ENCODE measurements at regions not wholly inside any gene's neighbourhood (a gene's known extent, or its start where the extent isn't known, plus 50 kb on each side); places are given as distances from the start of the nearest gene placed in this dataset.

DNA sequence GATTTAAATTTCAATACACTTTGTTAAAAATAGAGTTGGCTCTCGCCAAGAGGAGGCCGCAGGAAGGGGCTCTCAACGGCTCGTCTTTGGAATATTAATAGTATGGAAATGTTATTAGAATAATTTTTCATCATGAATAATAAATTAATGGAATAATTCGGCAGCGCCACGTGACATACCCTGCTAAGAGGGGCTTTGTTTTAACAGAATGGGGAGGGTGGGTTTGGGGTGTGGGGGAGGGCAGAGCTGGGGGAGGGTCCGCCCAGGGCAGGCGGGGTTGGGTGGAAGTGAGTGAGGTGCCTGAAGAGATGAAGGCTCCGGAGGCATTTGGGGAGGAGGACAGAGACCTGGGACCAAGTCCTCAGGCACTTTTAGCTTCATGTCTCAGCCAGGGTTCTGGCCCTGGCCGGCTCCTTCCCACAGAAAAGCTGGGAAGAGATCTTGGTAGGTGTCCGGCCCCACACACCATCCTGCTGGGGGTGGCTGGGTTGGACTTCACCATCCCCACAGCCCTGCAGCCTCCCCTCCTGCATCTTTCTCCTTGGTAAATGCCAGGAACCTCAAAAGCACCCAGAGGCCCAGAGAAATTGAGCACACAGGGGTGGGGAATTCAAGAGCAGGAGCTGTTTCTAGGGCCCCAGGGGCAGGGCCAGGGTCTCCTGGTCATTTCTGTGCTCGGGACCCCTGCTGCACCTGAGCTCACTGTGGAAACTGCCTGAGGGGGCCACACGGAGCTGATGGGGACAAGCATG is 93.6 kb upstream of the BHLHE23 start:
- Mint-ChIP-seq H3K4me3 (no peak overlapping the region), H3K9me3 (no peaks in the 10 kb centered on the region), H3K27ac (no peak overlapping the region), H3K27me3 (no peaks in the 10 kb centered on the region), H3K36me3 (peaks cover 3% of the 10 kb centered on the region), H3K4me1 (peaks cover 5% of the 10 kb centered on the region)
- DNase-seq: no peak

DNA sequence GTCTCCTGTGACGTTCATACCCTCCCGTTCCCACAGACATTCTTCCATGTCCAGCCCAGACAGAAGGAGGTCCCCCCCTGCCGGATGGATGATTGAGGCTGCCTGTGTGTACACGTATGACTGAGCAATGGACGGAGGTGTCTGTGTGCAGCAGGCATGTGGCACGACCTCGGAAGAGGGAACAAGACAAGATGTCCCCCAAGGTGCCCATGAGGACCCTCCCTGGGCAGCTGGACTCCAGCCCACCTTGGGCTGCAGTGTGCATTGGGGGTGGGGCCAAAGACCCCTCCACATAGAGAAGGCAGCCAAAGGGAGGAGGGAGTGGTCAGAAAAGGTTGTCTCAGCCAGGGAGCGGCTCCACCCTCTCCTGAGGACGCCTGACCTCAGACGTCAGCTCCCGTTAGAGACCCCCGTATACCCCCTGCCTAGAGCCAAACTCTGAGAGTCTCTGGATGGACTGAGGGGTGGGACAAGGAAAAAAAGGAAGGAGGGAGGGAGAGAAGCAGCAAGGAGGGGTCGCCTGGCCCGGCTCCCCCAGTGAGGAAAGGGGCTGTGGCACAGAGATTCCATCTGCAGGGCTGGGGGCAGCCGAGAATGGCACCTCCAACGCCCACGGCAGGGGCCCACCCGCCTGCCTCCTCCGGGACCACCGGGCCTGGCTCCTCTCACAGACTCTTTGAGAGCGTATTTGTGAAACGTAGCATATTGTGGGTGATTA is 92.9 kb upstream of the BHLHE23 start:
- H3K27me3 Mint-ChIP-seq: peaks cover 2% of the 10 kb centered on the region
- DNase-seq: no peak
- no peaks in the 10 kb centered on the region for H3K9me3 Mint-ChIP-seq
- no peak overlapping the region for H3K27ac Mint-ChIP-seq
- H3K4me3 Mint-ChIP-seq: no peak overlapping the region
- H3K36me3 Mint-ChIP-seq: peaks cover 3% of the 10 kb centered on the region
- H3K4me1 Mint-ChIP-seq: peaks cover 5% of the 10 kb centered on the region

DNA sequence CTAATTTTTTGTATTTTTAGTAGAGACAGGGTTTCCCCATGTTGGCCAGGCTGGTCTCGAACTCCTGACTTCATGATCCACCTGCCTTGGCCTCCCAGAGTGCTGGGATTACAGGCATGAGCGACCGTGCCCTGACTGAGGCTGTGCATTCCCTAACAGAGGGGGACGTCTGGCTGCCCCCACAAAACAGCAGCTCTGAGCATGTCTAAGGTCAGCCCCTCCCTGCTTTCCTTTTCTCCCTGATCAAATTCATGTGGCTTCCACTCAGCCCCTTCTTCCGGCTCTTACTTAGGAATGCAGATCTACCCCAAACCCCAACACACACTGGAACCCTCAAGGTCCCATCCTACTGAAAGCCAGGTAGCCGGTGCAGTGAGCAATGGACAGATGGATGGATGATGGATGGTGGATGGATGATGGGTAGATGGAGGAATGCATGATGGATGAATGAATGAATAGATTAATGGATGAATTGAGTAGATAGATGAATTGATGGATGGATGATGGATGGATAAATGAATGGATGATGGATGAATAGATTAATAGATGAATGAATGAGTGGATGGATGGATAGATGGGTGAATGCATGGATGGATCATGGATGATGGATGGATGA is 91.5 kb upstream of the BHLHE23 start:
- Mint-ChIP-seq H3K9me3 (no peaks in the 10 kb centered on the region), H3K4me3 (no peak overlapping the region), H3K4me1 (peaks cover 5% of the 10 kb centered on the region), H3K27ac (no peak overlapping the region), H3K36me3 (peaks cover 3% of the 10 kb centered on the region), H3K27me3 (peaks cover 4% of the 10 kb centered on the region)
- DNase-seq: no peak

DNA sequence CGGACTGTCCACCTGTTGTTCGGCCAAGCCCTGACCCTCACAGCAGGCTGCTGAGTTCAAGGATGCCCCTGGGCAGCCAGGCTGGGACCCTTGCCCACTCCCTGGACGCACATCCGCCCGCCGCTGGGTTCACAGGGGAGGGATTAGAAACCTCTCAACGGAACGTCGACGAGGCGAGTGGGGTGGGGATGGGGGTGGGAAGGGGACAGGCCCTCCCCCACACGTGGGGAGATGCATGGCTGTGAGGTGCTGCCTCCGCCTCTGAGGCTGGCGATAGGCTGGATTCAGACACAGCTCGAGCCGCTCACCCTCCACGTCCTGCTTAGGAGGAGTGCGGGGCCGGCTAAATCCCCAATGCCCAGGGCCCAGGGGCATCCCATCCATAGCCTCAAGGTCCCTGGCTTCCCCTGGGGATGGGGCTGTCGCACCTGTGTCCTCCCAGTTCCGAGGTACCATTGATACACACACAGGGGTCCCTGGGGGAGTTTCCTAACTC is 90.6 kb upstream of the BHLHE23 start:
- no peak for DNase-seq
- Mint-ChIP-seq H3K36me3 (peaks cover 1% of the 10 kb centered on the region), H3K27me3 (peaks cover 4% of the 10 kb centered on the region)

DNA sequence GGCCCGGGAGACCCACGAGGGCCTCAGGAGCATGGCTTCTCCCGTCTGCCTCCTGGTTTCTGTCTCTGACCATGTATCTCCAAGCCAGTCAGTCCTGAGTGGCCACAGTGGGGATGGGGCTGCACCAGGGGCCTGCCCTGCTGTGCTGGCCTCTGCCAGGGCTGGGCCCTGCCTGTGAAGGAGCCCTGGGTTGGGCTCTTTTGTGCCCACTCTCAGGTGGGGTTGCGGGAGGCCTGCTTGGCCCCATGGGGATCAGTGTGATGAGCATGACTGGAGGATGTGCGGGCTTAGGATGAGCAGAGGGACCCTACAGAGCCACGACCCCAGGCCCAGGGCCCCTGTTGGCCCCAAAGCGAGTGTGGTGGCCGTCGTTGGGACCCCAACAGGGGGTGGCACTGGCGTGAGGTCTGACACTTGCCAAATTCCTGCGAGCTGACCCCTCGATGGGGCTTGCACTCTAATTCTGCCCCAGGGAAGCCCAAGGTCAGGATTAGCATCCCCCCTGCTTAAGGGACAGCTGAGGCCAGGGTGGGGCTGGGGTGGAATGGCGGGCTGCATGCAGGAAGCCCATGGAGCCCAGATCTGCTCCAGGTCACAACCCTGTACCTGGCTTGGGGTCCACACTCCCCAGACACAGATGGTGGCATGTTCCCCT is 90.0 kb upstream of the BHLHE23 start:
- DNase-seq: no peak
- H3K27me3 Mint-ChIP-seq: peaks cover 4% of the 10 kb centered on the region
- H3K4me1 Mint-ChIP-seq: peaks cover 2% of the 10 kb centered on the region
- H3K9me3 Mint-ChIP-seq: no peaks in the 10 kb centered on the region
- no peak overlapping the region for H3K27ac Mint-ChIP-seq
- H3K4me3 Mint-ChIP-seq: no peak overlapping the region
- peaks cover 1% of the 10 kb centered on the region for H3K36me3 Mint-ChIP-seq

More for the DNA sequence above, 90.6 kb upstream of the BHLHE23 start:
- Mint-ChIP-seq H3K9me3 (no peaks in the 10 kb centered on the region), H3K27ac (no peak overlapping the region), H3K4me3 (no peak overlapping the region), H3K4me1 (peaks cover 2% of the 10 kb centered on the region)

DNA sequence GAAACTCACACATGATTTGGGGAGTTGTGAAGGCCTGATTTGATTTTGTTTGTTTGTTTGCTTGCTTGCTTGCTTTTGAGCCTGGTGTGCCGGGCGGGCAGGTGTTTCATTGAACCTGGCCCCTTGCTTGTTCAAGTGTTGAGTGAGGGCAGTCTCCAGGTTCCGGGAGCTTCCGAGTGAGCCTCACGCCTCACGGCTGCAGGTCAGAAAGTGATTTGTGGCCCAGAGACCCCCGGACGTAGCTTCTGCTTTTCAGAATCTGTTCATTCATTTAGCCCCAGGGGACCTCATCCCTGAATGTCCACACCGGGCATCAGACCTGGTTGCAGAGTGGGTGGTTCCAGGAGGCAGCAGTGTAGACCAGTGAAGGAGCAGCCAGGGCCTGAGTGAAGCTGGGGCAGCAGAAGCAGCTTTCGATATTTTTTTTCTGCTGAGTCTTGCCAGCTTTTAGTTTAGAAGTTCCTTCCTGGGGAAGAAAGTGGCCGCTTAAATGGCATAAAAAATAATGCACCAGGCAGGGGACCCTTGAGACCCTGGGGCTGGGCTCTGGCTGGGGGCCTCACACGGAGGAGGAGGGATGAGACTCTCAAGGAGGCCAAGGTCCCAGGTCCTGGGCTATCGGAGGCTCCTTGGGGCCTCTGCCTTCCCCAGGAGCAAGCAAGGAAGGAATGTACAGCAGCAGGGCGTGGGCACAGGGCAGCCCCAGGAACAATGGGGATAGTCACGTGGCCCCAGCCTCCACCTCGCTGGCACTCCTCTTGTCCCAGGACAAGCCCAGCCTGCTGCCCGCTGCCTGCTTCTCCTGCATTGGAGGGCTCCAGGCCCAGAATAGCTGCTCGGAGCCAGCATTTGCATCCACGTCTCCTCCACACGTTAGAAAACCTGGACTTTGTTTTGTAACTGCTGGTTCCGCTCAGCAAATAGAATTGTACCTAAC is 89.2 kb upstream of the BHLHE23 start:
- no peaks in the 10 kb centered on the region for H3K4me1 Mint-ChIP-seq
- no peak overlapping the region for H3K4me3 Mint-ChIP-seq
- DNase-seq: no peak
- H3K9me3 Mint-ChIP-seq: no peaks in the 10 kb centered on the region
- no peak overlapping the region for H3K27ac Mint-ChIP-seq
- H3K27me3 Mint-ChIP-seq: peaks cover 4% of the 10 kb centered on the region
- no peaks in the 10 kb centered on the region for H3K36me3 Mint-ChIP-seq

DNA sequence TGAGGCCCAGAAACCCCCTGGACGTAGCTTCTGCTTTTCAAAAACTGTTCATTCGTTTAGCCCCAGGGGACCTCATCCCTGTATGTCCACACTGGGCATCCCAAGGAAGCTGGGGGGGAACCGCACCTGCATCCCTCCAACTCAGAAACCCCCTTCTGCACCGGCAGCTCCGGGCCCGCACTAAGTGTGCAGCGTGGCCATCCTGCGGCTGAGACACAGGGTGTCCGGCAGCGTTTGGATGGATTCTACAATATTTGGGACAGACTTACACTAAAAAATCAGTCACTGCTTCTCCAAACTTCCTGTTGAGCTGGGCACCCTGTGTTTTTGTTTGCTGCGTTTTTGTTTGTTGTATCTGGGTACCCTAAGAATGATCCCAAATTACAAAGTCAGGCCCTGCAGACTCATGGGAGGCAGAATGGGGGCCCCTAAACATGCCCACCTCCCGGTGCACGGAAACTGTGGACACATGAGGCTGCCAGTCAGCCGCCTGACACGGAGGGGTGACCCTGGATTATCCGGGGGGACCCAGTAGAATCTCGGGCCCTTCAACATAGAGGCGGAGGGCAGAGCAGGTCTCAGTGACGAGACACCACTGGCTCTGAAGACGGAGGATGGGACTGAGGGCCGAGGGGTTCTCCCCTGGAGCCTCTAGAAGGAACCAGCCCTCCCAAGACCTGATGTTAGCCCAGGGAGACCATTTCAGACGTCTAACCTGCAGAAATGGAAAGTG is 88.2 kb upstream of the BHLHE23 start:
- no peak overlapping the region for H3K4me3 Mint-ChIP-seq

DNA sequence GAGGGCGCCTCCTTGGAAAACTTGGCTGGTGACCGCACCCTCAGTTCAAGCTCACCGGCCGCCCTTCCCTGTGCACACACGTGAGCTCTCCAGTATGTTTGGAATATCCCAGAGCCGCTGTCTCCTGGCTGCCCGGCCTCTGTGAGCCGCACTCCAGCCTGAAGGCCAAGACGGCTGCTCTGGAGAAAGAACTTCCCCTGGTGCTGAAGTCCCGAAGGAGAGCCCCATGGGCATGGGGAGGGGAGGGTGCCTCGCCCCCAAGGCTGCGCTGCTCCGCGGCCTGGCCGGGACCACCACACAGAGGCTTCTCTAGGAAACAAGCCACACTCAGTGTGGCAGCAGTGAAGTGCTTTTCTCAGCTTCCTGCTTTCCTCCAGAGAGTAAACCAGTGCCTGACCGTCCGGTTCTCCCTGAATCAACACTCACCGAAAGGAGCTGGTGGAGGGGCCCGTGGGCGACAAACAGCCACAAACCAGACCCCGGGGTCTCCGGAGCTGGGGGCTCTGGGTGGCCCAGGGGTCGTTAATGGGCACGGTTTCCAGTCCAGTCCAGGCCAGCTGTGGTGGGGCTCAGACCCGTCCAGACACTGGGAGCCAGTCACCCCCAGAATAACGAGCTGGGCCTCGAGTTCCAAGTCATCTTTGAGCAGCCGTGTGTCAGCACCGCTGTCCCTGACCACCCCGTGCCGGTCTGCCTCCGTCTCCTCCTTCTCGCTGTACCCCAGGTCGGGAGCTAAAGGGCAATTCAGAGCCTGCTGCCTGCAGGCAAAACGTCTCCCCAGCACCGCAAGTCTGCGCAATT is 87.4 kb upstream of the BHLHE23 start:
- DNase-seq: no peak
- Mint-ChIP-seq H3K4me3 (no peak overlapping the region), H3K9me3 (no peaks in the 10 kb centered on the region), H3K36me3 (no peaks in the 10 kb centered on the region), H3K4me1 (no peaks in the 10 kb centered on the region), H3K27me3 (peaks cover 4% of the 10 kb centered on the region), H3K27ac (no peak overlapping the region)

More for the DNA sequence above, 88.2 kb upstream of the BHLHE23 start:
- H3K27me3 Mint-ChIP-seq: peaks cover 4% of the 10 kb centered on the region
- H3K27ac Mint-ChIP-seq: no peak overlapping the region
- no peak for DNase-seq
- no peaks in the 10 kb centered on the region for H3K36me3 Mint-ChIP-seq
- no peaks in the 10 kb centered on the region for H3K9me3 Mint-ChIP-seq
- H3K4me1 Mint-ChIP-seq: no peaks in the 10 kb centered on the region

DNA sequence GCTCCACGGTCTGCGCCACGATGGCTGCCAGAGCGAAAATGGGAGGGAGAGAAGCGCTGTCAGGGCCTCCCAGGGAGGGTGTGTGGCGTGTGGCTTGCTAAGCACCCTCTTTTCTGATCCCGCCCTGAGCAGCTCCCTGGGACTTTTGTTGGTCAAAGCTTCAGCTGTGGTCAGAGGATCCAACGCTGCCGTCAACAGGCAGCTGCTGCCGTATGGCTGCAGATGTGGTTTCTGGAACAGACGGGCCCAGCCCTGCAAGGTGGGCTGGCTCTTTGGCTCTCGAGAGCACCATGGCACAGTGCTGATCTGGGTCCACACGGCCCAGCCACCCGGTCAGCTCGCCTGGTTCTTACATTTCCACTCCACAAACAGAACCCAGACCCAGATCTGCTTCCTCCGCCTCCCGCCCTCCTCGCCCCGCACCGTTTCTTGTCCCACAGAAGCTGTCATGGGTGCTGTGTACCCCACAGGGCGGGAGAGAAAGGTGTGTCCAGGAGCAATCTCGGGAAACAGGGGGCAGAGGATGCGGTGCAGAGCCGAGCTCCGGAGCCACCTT is 86.0 kb upstream of the BHLHE23 start:
- no peaks in the 10 kb centered on the region for H3K36me3 Mint-ChIP-seq

DNA sequence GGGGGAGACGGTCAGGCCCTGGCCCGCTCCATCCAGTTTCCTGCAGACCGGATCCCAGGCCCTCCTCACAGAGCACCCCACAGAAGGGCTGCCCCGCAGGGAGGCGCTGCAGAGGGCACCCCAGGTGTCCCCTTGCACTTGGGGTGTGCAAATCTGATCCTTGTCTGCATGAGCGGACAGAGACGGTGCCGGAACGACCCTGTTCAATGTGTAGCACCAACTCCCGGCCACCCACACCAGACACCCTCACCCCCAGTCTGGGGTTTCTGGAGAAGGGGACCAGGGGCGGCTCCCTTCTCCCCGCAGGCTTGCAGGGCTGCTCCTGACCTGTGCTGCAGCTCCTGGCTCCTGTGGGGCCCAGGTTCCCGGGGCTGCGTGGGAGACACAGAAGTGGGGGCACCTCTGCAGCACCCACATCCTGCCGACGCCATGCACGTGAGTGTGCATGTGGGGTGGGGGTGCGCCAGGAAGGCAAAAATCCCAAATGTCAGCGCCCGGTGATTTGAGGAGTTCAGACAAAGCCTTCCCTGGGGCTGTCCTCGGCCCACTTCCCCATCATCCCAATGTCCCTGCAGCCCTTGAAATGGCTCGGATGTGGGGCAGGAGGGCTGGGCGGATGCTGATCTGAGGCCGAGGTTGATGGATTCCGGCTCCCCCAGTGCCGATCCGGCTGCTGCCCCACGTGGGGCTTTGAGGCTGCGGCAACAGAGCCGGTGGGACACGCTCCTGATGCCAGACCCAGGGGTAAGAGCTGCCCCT is 85.3 kb upstream of the BHLHE23 start:
- no peak for DNase-seq
- H3K36me3 Mint-ChIP-seq: no peaks in the 10 kb centered on the region
- H3K27me3 Mint-ChIP-seq: peaks cover 9% of the 10 kb centered on the region
- no peak overlapping the region for H3K4me3 Mint-ChIP-seq
- no peaks in the 10 kb centered on the region for H3K4me1 Mint-ChIP-seq
- H3K27ac Mint-ChIP-seq: no peak overlapping the region
- H3K9me3 Mint-ChIP-seq: no peaks in the 10 kb centered on the region

More for the DNA sequence above, 86.0 kb upstream of the BHLHE23 start:
- Mint-ChIP-seq H3K9me3 (no peaks in the 10 kb centered on the region), H3K4me1 (no peaks in the 10 kb centered on the region), H3K27me3 (peaks cover 4% of the 10 kb centered on the region), H3K27ac (no peak overlapping the region), H3K4me3 (no peak overlapping the region)
- no peak for DNase-seq

DNA sequence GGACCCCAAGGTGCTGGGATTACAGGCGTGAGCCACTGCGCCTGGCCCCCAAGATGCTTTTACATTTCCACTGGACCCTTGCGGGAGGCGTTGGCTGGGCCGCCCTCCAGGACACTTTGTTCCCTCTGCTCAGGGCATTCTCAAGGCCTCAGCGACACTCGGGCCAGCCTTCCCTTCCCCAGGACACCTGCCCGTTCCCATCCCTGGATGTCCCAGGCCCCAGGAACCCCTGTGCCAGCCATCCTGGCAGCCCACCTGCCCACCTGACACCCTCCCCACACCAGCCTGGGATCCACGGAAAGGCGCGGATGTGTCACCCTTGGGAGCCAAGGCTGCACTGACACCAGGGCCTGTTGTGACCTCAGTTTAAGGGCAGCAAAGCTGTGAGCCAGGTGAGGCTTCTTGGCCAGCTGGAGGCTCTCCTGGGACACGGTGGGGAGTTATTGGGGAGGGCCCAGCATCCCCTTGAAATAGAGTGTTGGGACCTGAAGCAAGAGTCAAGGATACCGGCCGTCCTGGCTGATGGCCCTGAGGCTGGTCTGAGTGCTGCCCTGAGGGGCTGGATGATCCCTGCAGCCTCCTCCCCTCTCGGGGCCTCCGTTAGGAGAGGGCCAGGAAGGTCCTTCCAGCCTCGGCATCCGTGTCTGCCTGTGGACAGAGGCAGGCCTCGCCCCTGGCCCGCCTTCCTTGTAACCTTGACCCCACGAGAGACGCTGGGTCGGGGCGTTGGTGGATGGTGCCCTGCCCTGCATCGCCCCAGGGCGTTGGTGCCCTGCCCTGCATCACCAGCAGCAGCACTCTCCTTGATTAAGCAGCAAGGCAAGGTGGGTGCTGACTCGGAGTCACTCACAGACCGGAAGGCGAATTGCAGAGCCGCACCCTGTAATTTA is 84.2 kb upstream of the BHLHE23 start:
- no peak overlapping the region for H3K27ac Mint-ChIP-seq

More for the DNA sequence above, 84.2 kb upstream of the BHLHE23 start:
- H3K9me3 Mint-ChIP-seq: no peaks in the 10 kb centered on the region
- H3K36me3 Mint-ChIP-seq: no peaks in the 10 kb centered on the region
- no peak overlapping the region for H3K4me3 Mint-ChIP-seq
- no peaks in the 10 kb centered on the region for H3K4me1 Mint-ChIP-seq
- H3K27me3 Mint-ChIP-seq: peaks cover 12% of the 10 kb centered on the region
- no peak for DNase-seq
